ENCODE measurements at regions not wholly inside any gene's neighbourhood (a gene's known extent, or its start where the extent isn't known, plus 50 kb on each side); places are given as distances from the start of the nearest gene placed in this dataset.

DNA sequence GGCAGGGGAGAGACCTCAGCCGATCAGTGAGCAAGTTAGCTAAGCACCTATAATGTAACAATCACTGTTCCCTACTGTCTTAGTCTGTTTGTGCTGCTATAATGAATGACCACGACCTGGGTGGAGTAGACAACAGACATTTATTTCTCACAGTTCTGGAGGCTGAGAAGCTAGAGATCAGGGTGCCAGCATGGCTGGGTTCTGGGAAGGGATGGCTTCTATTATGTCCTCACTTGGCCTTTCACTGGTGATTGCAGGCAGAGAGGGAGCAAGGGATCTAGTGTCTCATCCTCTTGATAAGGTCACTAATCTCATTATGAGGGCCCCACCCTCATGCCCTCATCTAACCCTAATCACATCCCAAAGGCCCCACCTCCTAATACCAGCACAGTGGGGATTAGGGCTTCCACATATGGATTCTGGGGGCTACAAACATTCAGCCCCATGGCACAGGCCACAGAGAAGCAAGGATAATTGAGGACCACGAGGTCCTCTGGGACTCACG, 162.5 kb downstream of the CD83 start:
- TF ChIP-seq POLR2AphosphoS5 (IDR thresholded peaks at IDR 0.05), result no peak
- TF ChIP-seq CTCF (IDR thresholded peaks at IDR 0.05), result no peak
- no peak for TF ChIP-seq POLR2A (IDR thresholded peaks at IDR 0.05)

All from sigmoid colon (tissue), 4 donors.